HepG2 (cell line): ENCODE measurements at regions not wholly inside any gene's neighbourhood (a gene's known extent, or its start where the extent isn't known, plus 50 kb on each side); places are given as distances from the start of the nearest gene placed in this dataset.

Experiments
- ATAC-seq: fragments of 200-7000 bp; cut with Tn5 transposase; 3 replicates; pipeline ENCODE4 v1.9.1; 2020; ENCODE audit warnings: mild to moderate bottlenecking, moderate library complexity
- BruUV-seq: library from RNA; stranded (reverse); fragments of 400-500 nt; replicated peaks from 2 replicates; lab custom pipeline; 2021; lab: Mats Ljungman, UMichigan
- CTCF ChIA-PET: fragments of 300-600 bp; formaldehyde crosslinking; extraction: SDS; loops from one replicate; lab custom pipeline; 2021; ENCODE audit warnings: low total read pairs, inconsistent platforms, low intra/inter-chr PET ratio; lab: Yijun Ruan, JAX
- POLR2A ChIA-PET: fragments of 350-600 bp; sonication (Branson Sonifier 250); formaldehyde crosslinking; loops from one replicate; lab custom pipeline; 2020; ENCODE audit warnings: antibody characterized with exemption, inconsistent platforms; lab: Yijun Ruan, JAX
- DNase-seq: peaks from one replicate; pipeline ENCODE4 v3.0.0-alpha.2; 2015; ENCODE audit warnings: low spot score
- FAIRE-seq: peaks from 3 replicates; lab custom pipeline; 2011; peaks lifted over from hg19 to GRCh38; lab: Jason Lieb, UNC
- H2AFZ ChIP-seq: one replicate; pipeline ENCODE4 v1.6.1; 2011; ENCODE audit warnings: low read length, inconsistent platforms
- H3K27ac ChIP-seq: fragments of 300-600 bp; 3 replicates; pipeline ENCODE4 v1.8.0; 2011; ENCODE audit warnings: mixed run types, mild to moderate bottlenecking, mixed read lengths, low read length, inconsistent platforms; ENCODE audit not compliant: insufficient read depth; ENCODE audit errors: extremely low read length
- H3K27me3 ChIP-seq, 2 experiments: fragments of 200-600 bp in 1 of 2; 2 replicates in 1 of 2; 3 replicates in 1 of 2; pipeline versions ENCODE4 v1.6.0 to v1.8.0; 2011; ENCODE audit warnings: low read length in 2 of 2, mild to moderate bottlenecking in 2 of 2, moderate library complexity in 2 of 2, inconsistent platforms in 1 of 2; ENCODE audit not compliant: insufficient read depth in 2 of 2, control insufficient read depth in 1 of 2
- H3K36me3 ChIP-seq, 2 experiments: fragments of 200-600 bp in 1 of 2; replicated peaks in 1 of 2; 2 replicates in 1 of 2; 3 replicates in 1 of 2; pipeline versions ENCODE4 v1.5.1 to v1.8.0; 2011; ENCODE audit warnings: low read length in 2 of 2, inconsistent platforms in 1 of 2; ENCODE audit not compliant: insufficient read depth in 2 of 2, control insufficient read depth in 1 of 2
- H3K4me1 ChIP-seq: 2 replicates; pipeline ENCODE4 v1.5.1; 2012; ENCODE audit warnings: low read length, inconsistent platforms; ENCODE audit not compliant: insufficient read depth
- H3K4me2 ChIP-seq: 2 replicates; pipeline ENCODE4 v1.6.0; 2011; ENCODE audit warnings: low read depth, low read length, inconsistent platforms
- H3K4me3 ChIP-seq, 3 experiments: fragments of 200-600 bp in 1 of 3; sonication (generic), shearing (Covaris generic) in 1 of 3; replicated peaks in 1 of 3; 2 replicates each; pipeline ENCODE4 v1.5.1; 2011 to 2016; ENCODE audit warnings: low read length in 3 of 3, inconsistent platforms in 2 of 3, low read depth in 2 of 3, mild to moderate bottlenecking in 2 of 3, control low read depth in 1 of 3, mixed read lengths in 1 of 3; ENCODE audit not compliant: insufficient read depth in 1 of 3
- H3K79me2 ChIP-seq: one replicate; pipeline ENCODE4 v1.6.1; 2011; ENCODE audit warnings: low read length, inconsistent platforms; ENCODE audit not compliant: insufficient read depth
- H3K9ac ChIP-seq: 2 replicates; pipeline ENCODE4 v1.6.0; 2011; ENCODE audit warnings: mild to moderate bottlenecking, low read depth, low read length, inconsistent platforms; ENCODE audit not compliant: insufficient read depth
- H3K9me3 ChIP-seq: 2 replicates; pipeline ENCODE4 v1.5.1; 2012; ENCODE audit warnings: mild to moderate bottlenecking, low read length
- H4K20me1 ChIP-seq: 2 replicates; pipeline ENCODE4 v1.6.0; 2011; ENCODE audit warnings: inconsistent platforms, mild to moderate bottlenecking, low read length, moderate library complexity; ENCODE audit not compliant: insufficient read depth
- ZNF331 ChIP-seq: sonication (generic); formaldehyde crosslinking; IDR thresholded peaks from 2 replicates; pipeline ENCODE4 v1.4.0; 2020; ENCODE audit warnings: missing genetic modification reagents
- ZNF709 ChIP-seq: sonication (generic); formaldehyde crosslinking; IDR thresholded peaks from 2 replicates; pipeline ENCODE4 v1.5.0; 2020; ENCODE audit warnings: mild to moderate bottlenecking, missing genetic modification reagents
- in situ Hi-C: cut with HindIII; loops from 2 replicates; pipeline ENCODE4 v1.10.0; 2017; ENCODE audit warnings: low pct_unique_long_range_greater_than_20kb; ENCODE audit not compliant: extremely low pct_ligation_motif_present
- intact Hi-C: fragments of 100-400 bp; cut with micrococcal nuclease; formaldehyde crosslinking; loops from one replicate; pipeline ENCODE4 v1.10.0; 2022; ENCODE audit not compliant: unreplicated experiment
- TF ChIP-seq, protein P1 (sequence below): sonication (generic); formaldehyde crosslinking; IDR thresholded peaks from 2 replicates; pipeline ENCODE4 v1.4.0; 2020; ENCODE audit warnings: missing genetic modification reagents, borderline replicate concordance
- TF ChIP-seq, protein P2 (sequence below): sonication (generic); formaldehyde crosslinking; IDR thresholded peaks from 2 replicates; pipeline ENCODE4 v1.5.1; 2020; ENCODE audit warnings: mild to moderate bottlenecking, missing genetic modification reagents, borderline replicate concordance

DNA sequence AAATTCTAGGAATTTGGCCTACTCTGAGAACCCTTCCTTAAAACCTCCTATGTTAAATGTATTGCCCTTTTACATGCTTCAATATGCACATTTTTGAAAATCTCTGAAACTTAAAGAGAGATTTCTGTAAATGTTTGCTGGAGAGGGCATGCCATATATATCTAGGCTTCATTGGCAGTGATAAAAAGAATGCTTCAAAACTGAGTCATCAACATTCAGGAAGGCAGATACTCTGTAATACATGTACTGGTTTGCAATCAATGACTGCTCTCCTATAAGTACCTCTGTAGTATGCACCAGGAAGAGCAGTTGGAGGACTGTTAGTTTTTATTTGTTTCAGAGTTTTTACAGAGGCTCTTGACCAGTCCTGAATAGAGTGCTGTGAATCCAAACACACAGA is 739.9 kb downstream of the SLC16A7 start:
- DNase-seq: no peak
- no peak overlapping the region for H2AFZ ChIP-seq
- no peak for FAIRE-seq
- ChIA-PET CTCF (no interaction called here), POLR2A (no interaction called here)
- no peaks in the 10 kb centered on the region for H4K20me1 ChIP-seq
- H3K9me3 ChIP-seq: no peaks in the 10 kb centered on the region
- H3K4me1 ChIP-seq: no peaks in the 10 kb centered on the region
- no TSS peak for BruUV-seq
- in situ Hi-C loops (no loop called here), intact Hi-C loops (no loop called here)
- no peaks in the 10 kb centered on the region for H3K79me2 ChIP-seq
- no peak for ATAC-seq
- no peak overlapping the region for H3K27ac ChIP-seq
- no peaks in the 10 kb centered on the region for H3K36me3 ChIP-seq
- H3K4me2 ChIP-seq: no peak overlapping the region
- H3K9ac ChIP-seq: no peak overlapping the region
- no peak overlapping the region for H3K4me3 ChIP-seq
- no peaks in the 10 kb centered on the region for H3K27me3 ChIP-seq
- TF ChIP-seq, protein P1, sequence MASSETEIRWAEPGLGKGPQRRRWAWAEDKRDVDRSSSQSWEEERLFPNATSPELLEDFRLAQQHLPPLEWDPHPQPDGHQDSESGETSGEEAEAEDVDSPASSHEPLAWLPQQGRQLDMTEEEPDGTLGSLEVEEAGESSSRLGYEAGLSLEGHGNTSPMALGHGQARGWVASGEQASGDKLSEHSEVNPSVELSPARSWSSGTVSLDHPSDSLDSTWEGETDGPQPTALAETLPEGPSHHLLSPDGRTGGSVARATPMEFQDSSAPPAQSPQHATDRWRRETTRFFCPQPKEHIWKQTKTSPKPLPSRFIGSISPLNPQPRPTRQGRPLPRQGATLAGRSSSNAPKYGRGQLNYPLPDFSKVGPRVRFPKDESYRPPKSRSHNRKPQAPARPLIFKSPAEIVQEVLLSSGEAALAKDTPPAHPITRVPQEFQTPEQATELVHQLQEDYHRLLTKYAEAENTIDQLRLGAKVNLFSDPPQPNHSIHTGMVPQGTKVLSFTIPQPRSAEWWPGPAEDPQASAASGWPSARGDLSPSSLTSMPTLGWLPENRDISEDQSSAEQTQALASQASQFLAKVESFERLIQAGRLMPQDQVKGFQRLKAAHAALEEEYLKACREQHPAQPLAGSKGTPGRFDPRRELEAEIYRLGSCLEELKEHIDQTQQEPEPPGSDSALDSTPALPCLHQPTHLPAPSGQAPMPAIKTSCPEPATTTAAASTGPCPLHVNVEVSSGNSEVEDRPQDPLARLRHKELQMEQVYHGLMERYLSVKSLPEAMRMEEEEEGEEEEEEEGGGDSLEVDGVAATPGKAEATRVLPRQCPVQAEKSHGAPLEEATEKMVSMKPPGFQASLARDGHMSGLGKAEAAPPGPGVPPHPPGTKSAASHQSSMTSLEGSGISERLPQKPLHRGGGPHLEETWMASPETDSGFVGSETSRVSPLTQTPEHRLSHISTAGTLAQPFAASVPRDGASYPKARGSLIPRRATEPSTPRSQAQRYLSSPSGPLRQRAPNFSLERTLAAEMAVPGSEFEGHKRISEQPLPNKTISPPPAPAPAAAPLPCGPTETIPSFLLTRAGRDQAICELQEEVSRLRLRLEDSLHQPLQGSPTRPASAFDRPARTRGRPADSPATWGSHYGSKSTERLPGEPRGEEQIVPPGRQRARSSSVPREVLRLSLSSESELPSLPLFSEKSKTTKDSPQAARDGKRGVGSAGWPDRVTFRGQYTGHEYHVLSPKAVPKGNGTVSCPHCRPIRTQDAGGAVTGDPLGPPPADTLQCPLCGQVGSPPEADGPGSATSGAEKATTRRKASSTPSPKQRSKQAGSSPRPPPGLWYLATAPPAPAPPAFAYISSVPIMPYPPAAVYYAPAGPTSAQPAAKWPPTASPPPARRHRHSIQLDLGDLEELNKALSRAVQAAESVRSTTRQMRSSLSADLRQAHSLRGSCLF: no peak
- TF ChIP-seq ZNF331 (no peak), ZNF709 (CRISPR knock-in tag) (no peak)
- TF ChIP-seq, protein P2, sequence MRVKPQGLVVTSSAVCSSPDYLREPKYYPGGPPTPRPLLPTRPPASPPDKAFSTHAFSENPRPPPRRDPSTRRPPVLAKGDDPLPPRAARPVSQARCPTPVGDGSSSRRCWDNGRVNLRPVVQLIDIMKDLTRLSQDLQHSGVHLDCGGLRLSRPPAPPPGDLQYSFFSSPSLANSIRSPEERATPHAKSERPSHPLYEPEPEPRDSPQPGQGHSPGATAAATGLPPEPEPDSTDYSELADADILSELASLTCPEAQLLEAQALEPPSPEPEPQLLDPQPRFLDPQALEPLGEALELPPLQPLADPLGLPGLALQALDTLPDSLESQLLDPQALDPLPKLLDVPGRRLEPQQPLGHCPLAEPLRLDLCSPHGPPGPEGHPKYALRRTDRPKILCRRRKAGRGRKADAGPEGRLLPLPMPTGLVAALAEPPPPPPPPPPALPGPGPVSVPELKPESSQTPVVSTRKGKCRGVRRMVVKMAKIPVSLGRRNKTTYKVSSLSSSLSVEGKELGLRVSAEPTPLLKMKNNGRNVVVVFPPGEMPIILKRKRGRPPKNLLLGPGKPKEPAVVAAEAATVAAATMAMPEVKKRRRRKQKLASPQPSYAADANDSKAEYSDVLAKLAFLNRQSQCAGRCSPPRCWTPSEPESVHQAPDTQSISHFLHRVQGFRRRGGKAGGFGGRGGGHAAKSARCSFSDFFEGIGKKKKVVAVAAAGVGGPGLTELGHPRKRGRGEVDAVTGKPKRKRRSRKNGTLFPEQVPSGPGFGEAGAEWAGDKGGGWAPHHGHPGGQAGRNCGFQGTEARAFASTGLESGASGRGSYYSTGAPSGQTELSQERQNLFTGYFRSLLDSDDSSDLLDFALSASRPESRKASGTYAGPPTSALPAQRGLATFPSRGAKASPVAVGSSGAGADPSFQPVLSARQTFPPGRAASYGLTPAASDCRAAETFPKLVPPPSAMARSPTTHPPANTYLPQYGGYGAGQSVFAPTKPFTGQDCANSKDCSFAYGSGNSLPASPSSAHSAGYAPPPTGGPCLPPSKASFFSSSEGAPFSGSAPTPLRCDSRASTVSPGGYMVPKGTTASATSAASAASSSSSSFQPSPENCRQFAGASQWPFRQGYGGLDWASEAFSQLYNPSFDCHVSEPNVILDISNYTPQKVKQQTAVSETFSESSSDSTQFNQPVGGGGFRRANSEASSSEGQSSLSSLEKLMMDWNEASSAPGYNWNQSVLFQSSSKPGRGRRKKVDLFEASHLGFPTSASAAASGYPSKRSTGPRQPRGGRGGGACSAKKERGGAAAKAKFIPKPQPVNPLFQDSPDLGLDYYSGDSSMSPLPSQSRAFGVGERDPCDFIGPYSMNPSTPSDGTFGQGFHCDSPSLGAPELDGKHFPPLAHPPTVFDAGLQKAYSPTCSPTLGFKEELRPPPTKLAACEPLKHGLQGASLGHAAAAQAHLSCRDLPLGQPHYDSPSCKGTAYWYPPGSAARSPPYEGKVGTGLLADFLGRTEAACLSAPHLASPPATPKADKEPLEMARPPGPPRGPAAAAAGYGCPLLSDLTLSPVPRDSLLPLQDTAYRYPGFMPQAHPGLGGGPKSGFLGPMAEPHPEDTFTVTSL (CRISPR knock-in tag): no peak
